ENCODE measurements at regions not wholly inside any gene's neighbourhood (a gene's known extent, or its start where the extent isn't known, plus 50 kb on each side); places are given as distances from the start of the nearest gene placed in this dataset.

GRCh38 chr2:238553159-238553558 is 126.4 kb downstream of the ASB1 start:
- TF ChIP-seq REST (IDR thresholded peaks at IDR 0.05; ENCODE audit: low read depth, low read length): no peak
- no peak for TF ChIP-seq CTCF (IDR thresholded peaks at IDR 0.05)
- TF ChIP-seq EZH2phosphoT487 (IDR thresholded peaks at IDR 0.05; ENCODE audit: borderline replicate concordance, low read depth): no peak
- no peak for TF ChIP-seq NFIC (IDR thresholded peaks at IDR 0.05; ENCODE audit: borderline replicate concordance)
- no peak for TF ChIP-seq EP300 (IDR thresholded peaks at IDR 0.05; ENCODE audit: borderline replicate concordance in 1 of 2, low read depth in 1 of 2, low read length in 1 of 2)
- no peak for TF ChIP-seq FOXM1 (IDR thresholded peaks at IDR 0.05; ENCODE audit: low read depth)
- TF ChIP-seq TEAD4 (IDR thresholded peaks at IDR 0.05; ENCODE audit: borderline replicate concordance, insufficient read depth): no peak
- TF ChIP-seq RXRA (IDR thresholded peaks at IDR 0.05; ENCODE audit: borderline replicate concordance, low read depth): no peak
- TF ChIP-seq USF2 (IDR thresholded peaks at IDR 0.05; ENCODE audit: borderline replicate concordance, low read depth, low read length): no peak
- no peak for TF ChIP-seq IRF3 (IDR thresholded peaks at IDR 0.05; ENCODE audit: low read depth, low read length)
- TF ChIP-seq CHD2 (IDR thresholded peaks at IDR 0.05; ENCODE audit: low read length, partially characterized antibody): no peak
- no peak for TF ChIP-seq SMC3 (IDR thresholded peaks at IDR 0.05; ENCODE audit: low read depth, low read length)
- no peak for TF ChIP-seq JUND (IDR thresholded peaks at IDR 0.05)

Measured in SK-N-SH (cell line).